ENCODE measurements at regions not wholly inside any gene's neighbourhood (a gene's known extent, or its start where the extent isn't known, plus 50 kb on each side); places are given as distances from the start of the nearest gene placed in this dataset.

DNA sequence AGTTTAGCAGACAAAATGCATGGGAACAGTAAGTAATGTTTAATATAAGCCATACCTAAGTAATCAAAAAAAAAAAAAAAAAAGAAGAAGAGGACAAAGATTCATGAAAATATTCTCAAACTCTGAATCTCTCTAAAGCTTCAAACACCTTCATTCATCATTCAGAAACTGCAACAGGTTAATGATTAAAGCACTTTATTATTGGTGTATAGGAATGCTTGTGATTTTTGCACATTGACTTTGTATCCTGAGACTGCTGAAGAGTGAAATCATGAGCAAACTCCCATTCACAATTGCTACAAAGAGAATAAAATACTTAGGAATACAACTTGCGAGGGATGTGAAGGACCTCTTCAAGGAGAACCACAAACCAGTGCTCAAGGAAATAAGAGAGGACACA is 278.4 kb upstream of the DCN start:
- TF ChIP-seq, protein P1, sequence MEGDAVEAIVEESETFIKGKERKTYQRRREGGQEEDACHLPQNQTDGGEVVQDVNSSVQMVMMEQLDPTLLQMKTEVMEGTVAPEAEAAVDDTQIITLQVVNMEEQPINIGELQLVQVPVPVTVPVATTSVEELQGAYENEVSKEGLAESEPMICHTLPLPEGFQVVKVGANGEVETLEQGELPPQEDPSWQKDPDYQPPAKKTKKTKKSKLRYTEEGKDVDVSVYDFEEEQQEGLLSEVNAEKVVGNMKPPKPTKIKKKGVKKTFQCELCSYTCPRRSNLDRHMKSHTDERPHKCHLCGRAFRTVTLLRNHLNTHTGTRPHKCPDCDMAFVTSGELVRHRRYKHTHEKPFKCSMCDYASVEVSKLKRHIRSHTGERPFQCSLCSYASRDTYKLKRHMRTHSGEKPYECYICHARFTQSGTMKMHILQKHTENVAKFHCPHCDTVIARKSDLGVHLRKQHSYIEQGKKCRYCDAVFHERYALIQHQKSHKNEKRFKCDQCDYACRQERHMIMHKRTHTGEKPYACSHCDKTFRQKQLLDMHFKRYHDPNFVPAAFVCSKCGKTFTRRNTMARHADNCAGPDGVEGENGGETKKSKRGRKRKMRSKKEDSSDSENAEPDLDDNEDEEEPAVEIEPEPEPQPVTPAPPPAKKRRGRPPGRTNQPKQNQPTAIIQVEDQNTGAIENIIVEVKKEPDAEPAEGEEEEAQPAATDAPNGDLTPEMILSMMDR (IDR thresholded peaks at IDR 0.05) = no peak
- no peak for TF ChIP-seq EP300 (IDR thresholded peaks at IDR 0.05)
